GM23248 (cell line): ENCODE measurements at regions not wholly inside any gene's neighbourhood (a gene's known extent, or its start where the extent isn't known, plus 50 kb on each side); places are given as distances from the start of the nearest gene placed in this dataset.

Experiments used
- EZH2 ChIP-seq: fragments of 200-600 bp; sonication (generic); IDR thresholded peaks from 2 replicates; pipeline ENCODE4 v1.6.1; 2018; ENCODE audit warnings: antibody characterized with exemption, mild to moderate bottlenecking; ENCODE audit not compliant: insufficient read depth, poor library complexity, severe bottlenecking
- EZH2phosphoT487 ChIP-seq: fragments of 200-600 bp; sonication (generic); IDR thresholded peaks from 2 replicates; pipeline ENCODE4 v1.6.1; 2018; ENCODE audit warnings: antibody characterized with exemption, moderate library complexity, mild to moderate bottlenecking, low read depth; ENCODE audit not compliant: insufficient read depth

GRCh38 chr3:76039431-76039830 is 254.1 kb upstream of the ZNF717 start:
- TF ChIP-seq EZH2 (no peak), EZH2phosphoT487 (no peak)
